Right lobe of liver (tissue), 4 donors: ENCODE measurements at regions not wholly inside any gene's neighbourhood (a gene's known extent, or its start where the extent isn't known, plus 50 kb on each side); places are given as distances from the start of the nearest gene placed in this dataset.

Experiments used
- POLR2A ChIP-seq: fragments of 450-650 bp; IDR thresholded peaks from one replicate; pipeline ENCODE4 v1.6.1; 2017; ENCODE audit warnings: antibody characterized with exemption, mild to moderate bottlenecking
- TF ChIP-seq, protein P1 (sequence below), 4 donors: fragments of 200-600 bp in 3 of 4; fragments of 450-650 bp in 1 of 4; IDR thresholded peaks; one replicate each; pipeline versions ENCODE4 v1.5.1 to v1.8.0; 2016 to 2022; ENCODE audit warnings: antibody characterized with exemption in 4 of 4, mild to moderate bottlenecking in 2 of 4
- donor health status: DM: no; HTN: no; CAD: no.
- donor health status: DM: no; HTN: no; CAD: no.
- donor health status: DM: no; HTN: yes; CAD: no.

DNA sequence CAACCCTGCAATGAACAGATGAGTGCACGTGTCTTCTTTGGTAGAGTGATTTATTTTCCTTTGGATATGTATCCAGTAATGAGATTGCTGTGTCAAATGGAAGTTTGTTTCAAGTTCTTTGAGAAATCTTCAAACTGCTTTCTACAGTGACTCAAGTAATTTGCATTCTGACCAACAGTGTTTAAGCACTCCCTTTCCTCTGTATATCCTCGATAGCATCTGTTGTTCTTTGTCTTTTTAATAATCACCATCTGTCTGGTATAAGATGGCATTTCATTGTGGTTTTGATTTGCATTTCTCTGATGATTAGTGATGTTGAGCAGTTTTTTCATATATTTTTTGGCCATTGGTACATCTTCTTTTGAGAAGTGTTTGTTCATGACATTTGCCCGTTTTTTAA, 1608.3 kb upstream of the ZEB2 start:
- TF ChIP-seq, protein P1, sequence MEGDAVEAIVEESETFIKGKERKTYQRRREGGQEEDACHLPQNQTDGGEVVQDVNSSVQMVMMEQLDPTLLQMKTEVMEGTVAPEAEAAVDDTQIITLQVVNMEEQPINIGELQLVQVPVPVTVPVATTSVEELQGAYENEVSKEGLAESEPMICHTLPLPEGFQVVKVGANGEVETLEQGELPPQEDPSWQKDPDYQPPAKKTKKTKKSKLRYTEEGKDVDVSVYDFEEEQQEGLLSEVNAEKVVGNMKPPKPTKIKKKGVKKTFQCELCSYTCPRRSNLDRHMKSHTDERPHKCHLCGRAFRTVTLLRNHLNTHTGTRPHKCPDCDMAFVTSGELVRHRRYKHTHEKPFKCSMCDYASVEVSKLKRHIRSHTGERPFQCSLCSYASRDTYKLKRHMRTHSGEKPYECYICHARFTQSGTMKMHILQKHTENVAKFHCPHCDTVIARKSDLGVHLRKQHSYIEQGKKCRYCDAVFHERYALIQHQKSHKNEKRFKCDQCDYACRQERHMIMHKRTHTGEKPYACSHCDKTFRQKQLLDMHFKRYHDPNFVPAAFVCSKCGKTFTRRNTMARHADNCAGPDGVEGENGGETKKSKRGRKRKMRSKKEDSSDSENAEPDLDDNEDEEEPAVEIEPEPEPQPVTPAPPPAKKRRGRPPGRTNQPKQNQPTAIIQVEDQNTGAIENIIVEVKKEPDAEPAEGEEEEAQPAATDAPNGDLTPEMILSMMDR (IDR thresholded peaks at IDR 0.05), result no peak
- TF ChIP-seq POLR2A, result no peak
